ENCODE measurements at regions not wholly inside any gene's neighbourhood (a gene's known extent, or its start where the extent isn't known, plus 50 kb on each side); places are given as distances from the start of the nearest gene placed in this dataset.
"Not testable (repeated sequence)": the region's sequence is repeated elsewhere in the genome, so short reads cannot be mapped to it uniquely, and the experiment has no call there.

DNA sequence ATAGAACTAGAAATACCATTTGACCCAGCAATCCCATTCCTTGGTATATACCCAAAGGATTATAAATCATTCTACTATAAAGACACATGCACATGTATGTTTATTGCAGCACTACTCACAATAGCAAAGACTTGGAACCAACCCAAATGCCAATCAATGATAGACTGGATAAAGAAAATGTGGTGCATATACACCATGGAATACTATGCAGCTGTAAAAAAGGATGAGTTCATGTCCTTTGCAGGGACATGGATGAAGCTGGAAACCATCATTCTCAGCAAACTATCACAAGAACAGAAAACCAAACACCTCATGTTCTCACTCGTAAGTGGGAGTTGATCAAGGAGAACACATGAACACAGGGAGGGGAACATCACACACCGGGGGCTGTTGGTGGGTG lies 108.9 kb upstream of the IL1RAPL2 start:
- TF ChIP-seq CTCF, POLR2A (IDR thresholded peaks at IDR 0.05): not testable (repeated sequence)

Data from Peyer's patch (tissue), 4 donors.